ENCODE measurements at regions not wholly inside any gene's neighbourhood (a gene's known extent, or its start where the extent isn't known, plus 50 kb on each side); places are given as distances from the start of the nearest gene placed in this dataset.
"Not testable (repeated sequence)": the region's sequence is repeated elsewhere in the genome, so short reads cannot be mapped to it uniquely, and the experiment has no call there.

DNA sequence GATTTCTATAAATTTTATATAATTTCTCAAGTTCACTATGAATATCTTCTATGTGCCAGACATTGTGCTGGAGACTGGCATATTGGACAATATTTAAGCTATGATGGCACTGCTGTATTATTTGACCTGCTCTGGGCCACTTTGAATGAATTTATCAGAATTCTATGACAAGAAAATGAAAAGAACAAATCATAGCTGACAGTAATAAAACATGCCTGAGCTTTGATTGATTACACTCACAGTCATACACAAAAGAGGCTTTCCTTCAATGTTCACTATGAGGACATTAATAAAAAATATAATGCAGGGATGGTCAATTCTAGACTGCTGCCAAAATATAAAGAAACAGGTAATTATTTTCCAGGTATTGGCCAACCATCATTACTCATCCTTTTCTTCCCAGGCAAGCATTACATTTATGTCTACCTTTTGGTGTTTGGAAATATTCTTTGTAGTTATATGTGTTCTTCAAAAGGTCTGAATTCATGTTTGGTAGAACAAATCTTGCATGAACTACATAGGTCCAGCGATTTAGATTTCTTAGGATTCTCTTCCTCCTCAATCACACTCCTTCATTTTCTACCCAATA is 81.0 kb upstream of the ALCAM start:
- DNase-seq = no peak

GRCh38 chr3:105293441-105293840 is 73.3 kb upstream of the ALCAM start:
- DNase-seq = no peak

GRCh38 chr3:105296182-105296822 is 70.4 kb upstream of the ALCAM start:
- not testable (repeated sequence) for DNase-seq

DNA sequence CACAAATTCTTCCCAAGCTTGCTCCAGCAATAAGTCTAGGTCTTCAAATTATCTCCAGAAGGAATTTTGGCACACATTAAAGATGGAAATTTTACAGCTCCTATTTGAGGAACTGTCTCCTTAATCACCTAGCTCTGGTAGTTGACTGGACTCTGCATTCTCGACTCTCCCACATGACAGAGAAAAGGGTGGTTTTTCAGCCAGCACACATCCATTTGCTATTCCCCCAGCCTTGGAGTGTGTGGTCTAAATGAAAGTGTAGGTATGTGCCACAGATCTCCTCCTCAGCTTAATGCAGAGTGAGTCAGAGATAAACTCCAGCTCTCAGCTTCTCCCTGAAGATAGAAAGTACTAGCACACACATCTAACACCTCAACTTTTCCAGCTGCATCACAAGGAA is 62.2 kb upstream of the ALCAM start:
- no peak for DNase-seq

DNA sequence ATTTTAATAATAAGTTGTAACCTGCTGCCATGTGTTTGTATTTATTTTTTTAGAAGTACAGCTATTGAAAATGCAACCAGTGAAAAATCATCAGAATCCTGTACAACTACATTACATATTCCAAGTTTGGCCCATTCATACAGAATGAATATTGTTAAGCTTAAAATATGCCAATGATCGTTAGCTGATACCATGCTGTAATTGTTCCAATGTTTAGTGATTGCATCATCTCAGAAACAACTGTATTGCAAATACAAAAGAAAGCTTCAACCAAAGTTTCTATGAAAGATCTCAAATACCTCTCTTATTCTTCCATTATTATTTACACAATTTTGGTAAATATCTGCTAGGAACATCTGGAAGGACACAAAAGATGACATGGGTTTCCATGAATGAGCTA is 51.6 kb upstream of the ALCAM start:
- no peak for DNase-seq

GRCh38 chr3:105315815-105316214 is 50.9 kb upstream of the ALCAM start:
- DNase-seq = no peak

DNA sequence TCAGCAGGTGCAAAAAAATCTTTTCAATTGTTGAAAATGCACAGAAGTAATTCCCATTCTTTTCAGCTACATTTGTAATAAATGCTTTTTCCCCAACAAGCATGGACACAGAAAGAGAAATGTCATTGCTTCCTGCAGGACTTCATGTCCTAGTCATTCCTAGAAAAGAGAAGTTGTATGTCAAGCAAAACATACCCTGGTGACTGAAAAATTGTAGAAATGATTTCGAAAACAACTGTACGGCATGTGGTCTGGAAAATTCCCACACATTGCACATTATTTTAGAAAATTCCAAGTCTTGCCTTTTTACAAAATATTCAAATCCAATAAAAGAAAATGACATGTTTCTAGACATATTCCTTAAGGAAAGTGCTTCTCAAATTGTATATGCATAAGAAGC is 50.4 kb upstream of the ALCAM start:
- no peak for DNase-seq

Data from effector CD4-positive, alpha-beta T cell (primary cell).